Stimulated activated CD8-positive, alpha-beta memory T cell treated with anti-CD3 and anti-CD28 coated beads, Interleukin-2, amount 100 ng/mL, for 1 hour (primary cell): ENCODE measurements at regions not wholly inside any gene's neighbourhood (a gene's known extent, or its start where the extent isn't known, plus 50 kb on each side); places are given as distances from the start of the nearest gene placed in this dataset.
A peak's percentile ranks its signal among the peaks of the same experiment; 100 is the strongest.
"Not testable (repeated sequence)": the region's sequence is repeated elsewhere in the genome, so short reads cannot be mapped to it uniquely, and the experiment has no call there.

Source experiments
- DNase-seq, 2 donors: peaks; one replicate each; pipeline ENCODE4 v3.0.0-alpha.2; 2020; ENCODE audit warnings: low read depth in 2 of 2

DNA sequence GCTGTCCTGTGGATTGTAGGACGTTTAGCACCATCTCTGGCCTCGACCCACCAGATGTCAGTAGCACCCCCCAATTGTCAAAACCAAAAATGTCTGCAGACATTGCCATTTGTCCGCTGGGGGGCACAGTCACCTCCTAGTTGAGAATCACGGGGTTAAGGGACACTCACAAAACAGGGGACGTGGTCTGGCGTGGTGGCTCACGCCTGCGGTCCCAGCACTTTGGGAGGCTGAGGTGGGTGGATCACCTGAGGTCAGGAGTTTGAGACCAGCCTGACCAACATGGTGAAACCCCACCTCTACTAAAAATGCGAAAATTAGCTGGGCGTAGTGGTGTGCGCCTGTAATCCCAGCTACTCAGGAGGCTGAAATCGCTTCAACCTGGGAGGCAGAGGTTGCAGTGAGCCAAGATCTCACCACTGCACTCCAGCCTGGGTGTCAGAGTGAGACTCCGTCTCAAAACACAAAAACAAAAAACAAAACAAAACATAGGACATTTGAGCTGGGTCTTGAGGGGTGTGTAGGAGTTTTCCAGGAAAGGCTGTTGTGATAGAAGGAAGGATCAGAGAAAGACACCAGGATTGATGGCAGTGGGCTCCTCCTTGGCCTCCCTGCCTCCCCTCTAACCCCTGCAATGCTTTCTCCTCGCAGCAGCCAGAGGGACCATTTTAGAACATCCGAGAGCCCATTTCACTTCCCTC is 171.8 kb upstream of the GSE1 start:
- no peak for DNase-seq

DNA sequence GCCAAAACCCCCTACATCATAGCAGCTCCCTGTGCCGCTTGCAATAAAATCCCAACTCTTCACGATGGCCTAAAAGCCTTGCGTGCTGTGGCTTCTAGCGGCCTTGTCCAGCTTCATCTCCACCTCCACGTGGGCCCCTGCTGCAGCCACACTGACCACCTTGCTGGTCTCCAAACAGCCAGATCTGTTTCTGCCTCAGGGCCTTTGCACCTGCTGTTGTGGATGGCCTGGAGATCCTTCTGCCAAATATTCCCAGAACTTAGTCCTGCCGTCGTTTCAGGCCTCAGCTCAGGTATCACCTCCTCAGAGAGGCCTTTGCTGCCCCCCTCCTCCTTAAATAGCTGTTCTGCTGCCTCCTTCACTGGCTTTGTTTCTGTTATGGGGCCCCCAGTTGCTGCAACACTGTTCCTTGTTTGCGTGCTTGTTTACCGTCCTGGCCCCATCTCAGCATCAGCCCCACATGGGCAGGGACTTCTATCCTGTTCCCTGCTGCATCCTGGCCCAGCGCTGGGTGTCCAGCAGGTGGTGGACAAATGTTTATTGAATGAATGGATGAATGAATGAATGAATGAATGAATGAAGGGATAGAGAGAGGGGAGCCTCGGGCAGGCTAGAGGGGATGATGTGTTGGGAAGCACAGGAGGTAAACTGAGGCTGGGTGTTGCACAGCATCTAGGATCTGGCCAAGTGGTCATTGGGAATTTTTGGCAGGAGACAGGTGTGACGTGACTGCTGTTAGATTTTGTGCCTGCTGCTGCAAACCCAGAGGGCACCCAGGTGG is 171.0 kb upstream of the GSE1 start:
- DNase-seq: no peak

DNA sequence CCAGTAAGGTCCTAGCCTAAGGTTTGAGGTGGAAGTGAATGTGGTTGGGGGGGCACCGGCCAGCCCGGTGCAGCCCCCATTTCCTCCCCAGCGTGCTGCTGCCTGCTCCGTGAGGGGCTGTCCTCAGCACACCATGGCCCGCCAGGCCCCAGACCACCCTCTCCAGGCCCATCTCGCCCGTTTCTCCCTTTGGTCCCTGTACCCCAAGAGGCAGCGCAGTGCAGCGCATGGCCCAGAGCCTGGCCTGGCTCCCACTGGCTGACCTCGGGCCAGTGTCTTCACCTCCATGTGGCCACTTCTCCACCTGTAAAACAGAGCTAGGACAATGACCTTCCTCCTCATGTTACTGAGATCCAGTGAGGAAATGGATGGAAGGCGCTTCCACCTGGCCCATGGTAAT is 170.0 kb upstream of the GSE1 start:
- DNase-seq: no peak

DNA sequence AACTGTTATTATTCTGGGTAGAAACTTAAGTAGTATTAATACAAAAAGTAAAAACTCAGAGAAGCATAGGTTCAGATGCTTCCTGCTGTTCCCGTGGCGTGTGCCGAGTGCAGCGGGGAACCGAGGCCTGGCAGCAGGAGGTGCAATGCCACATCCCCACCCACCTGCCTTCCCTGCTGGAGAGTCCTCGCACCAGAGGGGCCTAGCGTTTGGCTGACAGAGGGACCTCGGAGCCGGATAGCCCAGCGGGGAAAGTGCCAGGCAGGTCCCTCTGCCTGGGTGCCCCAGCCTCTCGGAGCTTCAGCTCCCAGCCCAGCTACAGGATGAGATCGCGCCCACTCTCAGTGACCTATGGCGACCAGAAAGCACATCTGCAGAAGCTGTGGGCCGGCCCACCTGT is 169.6 kb upstream of the GSE1 start:
- no peak for DNase-seq

DNA sequence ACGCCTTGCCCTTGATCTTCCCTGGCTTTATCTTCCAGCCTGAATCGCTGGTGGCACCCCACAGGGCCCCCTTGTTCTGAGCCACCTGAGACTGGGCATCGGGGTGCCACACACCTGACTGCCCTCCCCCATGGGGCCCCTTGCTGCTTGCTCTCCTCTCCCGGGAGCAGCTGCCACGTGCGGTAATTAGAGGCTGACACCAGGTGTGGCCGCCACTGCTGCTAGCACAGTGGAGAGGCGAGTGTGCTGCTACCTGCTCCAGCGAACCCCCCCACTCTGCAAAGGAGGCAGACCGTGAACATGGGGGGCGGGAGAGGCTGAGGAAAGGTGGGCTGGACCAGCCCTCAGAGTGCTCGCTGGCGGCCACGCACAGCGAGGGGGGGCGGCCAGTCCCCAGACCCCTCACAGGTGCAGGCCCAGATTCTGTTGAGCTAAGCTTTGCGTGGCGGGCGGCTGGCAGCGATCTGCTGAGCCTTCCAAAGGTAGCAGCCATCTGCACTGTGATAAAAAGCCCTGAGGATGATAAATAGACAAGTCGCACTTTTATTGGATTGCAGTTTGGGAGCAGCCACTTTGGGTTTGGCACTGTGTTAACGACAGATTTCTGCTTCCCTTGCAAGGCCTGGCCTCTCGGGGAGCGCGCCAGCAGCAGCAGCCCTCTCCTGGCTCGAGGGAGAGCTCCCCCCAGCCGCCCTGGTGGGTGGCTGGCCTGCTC is 167.9 kb upstream of the GSE1 start:
- no peak for DNase-seq

DNA sequence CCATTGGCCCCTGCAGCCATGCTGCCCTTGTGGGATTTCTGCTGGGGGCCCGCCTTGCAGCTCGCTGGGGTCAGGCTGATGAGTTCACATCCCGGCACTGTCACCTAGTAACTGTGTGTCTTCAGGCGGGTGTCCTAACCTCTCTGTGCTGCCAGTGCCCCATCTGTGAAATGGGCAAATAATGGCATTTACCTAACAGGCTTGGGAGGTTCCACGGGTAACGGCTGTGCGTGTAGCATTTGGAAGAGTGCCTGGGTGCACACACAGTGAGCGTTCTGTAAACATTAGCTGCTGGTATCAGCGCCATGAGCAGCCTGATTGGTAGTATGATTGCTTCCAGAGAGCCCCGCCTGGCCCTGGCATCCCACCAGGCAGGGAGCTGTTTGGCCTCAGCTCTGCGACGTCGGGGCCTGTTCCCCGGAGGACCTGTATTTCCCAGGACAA is 167.3 kb upstream of the GSE1 start:
- no peak for DNase-seq

DNA sequence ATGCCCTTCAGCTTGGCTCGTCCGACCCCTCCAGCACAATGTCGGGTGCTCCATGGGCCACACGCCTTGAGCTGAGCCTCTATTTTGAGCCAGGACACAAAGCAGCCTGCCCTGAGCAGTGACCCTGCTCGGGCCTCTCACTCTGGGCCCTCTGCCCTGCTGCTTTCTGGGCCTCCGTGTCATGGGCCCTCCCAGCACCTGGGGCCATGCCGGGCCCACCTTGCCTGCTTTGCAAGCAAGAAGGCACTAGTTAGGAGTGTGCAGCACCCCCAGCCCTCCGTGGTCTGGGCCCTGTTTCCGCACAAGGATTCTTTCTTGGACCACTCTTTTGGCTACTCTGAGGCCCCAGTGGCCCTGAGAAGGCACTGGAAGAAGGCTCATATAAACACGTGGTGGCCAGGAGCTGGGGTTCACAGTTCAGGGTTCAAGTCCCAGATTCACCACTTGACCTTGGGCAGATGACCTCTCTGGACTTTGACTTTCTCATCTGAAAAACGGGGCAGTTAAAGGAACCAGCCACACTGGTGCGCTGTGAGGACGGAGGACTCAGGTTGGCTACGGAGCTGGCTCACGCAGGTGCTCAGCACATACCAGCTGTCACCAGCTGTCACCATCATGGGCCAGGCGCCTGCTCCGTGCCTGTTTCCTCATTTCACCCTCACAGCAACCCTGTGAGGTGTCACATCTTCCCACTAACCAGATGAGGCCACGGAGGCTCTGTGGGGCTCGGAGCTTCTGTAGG is 166.0 kb upstream of the GSE1 start:
- DNase-seq: no peak

DNA sequence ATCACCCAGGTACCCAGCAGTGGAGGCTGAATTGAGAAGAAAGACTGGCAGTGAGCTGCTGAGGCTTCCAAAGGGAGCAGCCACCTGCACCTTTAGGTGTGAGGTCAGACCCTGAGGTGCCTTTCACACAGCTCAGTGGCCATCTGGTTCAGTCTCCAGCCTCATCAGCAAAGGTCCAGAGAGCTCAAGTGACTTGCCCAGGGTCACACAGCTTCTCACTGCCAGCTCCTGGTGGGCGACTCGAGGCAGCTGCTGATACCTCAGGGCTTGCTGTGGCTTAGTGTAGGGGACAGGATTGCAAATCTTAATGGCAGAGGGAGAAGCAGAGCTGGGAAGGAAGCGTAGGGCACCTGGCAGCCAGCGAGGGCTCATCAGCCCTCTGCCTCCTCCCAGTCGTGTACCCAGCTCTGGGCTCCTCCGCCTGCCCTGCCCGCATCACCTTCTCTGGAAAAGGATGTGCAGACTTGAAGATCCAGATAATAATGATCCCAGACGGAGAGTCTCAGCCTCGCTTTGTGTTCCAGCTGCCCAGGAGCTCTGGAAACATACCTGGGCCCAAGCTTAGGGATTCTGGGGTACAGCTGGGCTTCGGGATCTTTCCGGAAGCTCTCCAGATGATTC is 165.3 kb upstream of the GSE1 start:
- no peak for DNase-seq

DNA sequence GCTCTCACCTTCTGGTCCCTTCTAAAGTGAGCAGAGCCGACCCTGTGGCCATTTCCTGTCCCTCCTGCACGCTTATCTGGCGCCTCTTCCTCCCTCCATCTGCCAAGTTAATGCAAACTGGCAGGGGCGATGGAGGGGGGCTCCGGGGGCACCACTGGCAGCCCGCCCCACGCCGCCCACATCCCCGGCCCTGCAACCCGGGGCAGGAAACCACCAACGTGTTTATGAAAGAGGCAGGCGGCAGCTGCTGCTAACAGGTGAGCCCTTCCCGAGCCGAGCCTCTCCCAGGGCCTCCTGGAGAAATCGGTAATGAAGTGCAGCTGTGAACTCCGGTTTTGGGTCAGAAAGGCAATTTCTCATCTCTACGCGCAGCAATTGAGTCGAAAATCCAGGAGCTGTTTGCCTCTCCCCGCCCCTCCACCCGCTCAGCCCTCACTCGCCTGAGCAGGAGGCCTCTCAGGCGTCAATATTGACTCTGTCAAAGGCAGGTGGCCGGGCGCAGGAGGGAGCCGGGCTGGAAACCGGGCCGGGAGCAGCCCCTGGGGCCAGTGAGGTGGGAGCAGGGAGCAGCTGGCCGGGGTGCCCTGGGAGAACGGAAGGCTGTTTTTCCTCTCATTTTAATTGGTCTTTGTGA is 164.4 kb upstream of the GSE1 start:
- peak; percentile 18 to 21 for DNase-seq

DNA sequence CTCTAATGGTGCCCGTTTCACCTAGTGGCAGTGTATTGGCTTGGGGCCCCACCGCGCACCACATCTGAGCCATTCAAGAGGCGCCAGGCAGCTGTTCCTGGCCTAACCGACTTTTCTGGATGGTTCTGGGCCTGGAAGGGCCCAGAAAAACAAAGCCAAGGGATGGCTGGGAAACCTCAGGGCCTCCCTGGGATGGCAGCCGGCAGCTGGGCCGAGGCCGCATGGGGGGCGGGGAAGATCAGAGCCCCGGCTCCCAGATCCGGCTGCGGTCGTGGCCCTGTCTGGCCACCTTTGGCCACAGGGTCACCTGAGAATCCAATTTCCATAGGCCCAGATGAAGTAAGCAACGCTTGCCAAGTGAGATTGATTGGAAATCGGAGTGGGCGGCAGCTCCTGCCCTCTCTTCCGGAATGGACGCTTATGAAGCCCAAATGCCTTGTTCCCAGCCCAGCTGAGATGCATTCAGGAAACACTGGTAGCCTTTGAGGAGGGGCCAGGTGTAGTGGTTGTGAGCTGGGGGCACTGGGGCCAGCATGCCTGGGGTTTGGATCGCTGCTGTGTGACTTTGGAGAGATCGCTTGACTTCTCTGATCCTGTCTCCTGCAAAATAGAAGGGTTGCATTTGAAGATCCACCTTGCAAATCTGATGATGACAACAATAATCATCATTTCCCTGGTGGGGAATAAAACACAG is 163.8 kb upstream of the GSE1 start:
- no peak for DNase-seq

DNA sequence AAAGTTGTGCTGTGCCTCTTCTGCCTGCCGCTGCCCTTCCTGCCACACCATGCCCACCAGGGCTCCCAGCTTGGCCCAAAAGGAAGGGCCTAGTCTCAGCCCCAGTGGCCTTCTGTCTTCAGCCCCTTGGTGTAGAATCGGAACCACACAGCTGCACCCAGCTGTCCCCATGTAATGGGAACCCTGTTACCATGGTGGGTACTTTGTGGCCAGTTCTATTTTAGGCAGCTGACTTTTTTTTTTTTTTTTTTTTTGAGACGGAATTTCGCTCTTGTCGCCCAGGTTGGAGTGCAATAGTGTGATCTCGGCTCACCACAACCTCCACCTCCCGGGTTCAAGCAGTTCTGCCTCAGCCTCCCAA is 163.3 kb upstream of the GSE1 start:
- DNase-seq: no peak

DNA sequence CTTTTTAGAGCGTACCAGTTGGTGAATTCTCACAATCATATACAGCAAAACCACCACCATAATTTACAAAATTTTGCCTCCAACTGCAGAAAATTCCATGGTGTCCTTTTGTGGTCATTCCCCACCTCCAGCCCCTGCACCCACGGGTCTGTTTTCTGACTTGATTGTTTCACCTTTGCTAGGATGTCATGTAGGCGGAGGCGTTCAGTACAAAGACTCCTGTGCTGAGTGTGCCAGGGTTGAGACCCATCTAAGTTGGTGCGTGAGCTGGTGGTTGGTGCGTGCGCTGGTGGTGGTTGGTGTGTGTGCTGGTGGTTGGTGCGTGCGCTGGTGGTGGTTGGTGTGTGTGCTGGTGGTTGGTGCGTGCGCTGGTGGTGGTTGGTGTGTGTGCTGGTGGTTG is 162.0 kb upstream of the GSE1 start:
- DNase-seq: not testable (repeated sequence)

DNA sequence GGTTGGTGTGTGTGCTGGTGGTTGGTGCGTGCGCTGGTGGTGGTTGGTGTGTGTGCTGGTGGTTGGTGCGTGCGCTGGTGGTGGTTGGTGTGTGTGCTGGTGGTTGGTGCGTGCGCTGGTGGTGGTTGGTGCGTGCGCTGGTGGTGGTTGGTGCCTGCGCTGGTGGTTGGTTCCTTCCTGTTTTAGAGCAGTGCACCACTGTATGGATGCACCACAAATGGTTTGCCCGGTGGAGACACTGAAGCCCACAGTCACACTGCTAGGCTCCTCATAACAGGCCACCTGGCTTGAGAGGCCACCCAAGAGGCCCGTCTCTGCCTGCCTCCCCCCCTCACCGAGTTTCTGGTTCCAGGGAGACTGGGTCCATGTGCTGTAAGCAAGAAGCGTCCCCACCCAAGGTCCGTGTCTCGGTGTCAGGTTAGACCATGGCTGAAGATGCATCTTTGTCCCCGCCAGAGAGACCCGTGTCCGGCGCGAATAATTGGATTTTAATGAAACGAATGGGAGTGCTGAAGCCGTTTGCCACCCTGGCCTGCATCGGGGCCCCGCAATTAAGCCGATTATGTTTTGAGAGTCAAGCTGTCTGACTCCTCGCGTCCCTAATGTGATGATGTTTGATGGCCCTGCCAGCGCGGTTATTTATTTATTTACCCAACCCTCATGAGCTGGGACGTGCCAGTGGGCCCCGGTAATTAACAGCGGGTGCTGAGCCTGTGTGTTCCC is 161.3 kb upstream of the GSE1 start:
- DNase-seq: no peak

DNA sequence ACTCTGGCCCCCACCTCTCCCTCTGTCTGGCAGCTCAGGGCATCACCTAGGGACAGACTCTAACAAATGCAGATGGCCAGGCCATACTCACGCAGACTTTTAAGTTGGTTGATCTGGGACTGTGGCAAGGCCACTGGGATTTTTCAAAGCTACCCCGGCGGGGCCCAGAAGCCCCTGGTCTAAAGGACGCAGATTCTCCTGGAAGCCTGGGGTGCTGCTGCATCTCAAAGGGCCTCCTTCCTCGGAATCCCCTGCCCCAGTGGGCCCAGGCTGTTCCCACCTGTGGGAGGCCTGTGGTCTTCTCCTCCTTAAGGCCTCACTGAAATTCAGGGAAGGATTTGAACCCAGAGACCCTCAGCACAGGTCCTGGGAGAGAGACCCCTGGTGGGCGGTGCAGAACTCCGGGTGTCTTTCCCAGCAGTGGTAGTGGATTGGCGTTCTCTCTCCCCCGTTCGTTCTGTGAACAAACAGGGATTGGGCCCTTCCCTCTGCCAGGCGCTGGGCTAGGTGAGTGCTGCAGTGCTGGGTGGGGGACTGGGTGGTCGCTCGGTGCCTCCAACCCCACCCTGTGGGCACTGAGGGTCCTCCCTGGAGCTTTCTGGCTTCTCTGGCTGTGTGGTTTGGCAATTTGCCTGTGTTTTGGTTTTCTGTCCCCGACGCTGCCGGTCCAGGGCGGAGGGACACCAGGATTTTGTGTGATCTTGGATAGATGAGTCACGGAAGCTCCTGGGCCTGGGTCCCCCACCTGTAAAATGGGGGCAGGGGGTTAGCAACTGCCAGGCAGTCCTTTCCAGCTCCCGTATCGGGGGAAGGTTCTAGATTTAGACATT is 160.5 kb upstream of the GSE1 start:
- DNase-seq: no peak

DNA sequence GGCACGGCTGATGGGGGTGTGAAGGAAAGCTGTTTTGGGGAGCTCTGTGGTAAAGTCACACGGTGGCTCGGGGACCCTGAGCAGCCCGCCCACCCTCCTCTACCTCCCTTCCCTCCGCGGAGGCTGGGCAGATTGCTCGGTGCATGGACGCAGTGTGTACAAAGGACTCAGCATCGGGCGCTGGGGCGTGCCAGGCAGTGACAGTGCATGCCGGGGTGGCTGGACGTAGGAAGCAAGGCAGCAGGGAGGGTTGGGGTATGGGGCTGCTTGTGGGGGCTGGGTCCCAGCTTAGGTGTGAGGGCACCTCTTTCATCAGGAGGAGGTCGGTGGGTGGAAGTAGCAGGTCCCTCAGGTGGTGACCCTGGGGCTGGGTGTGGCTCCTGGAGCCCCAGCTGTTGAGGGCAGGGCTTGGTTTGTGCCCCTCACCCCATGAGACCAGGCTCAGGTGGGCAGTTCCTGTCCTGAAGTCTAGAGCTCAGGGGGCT is 159.9 kb upstream of the GSE1 start:
- DNase-seq: no peak

DNA sequence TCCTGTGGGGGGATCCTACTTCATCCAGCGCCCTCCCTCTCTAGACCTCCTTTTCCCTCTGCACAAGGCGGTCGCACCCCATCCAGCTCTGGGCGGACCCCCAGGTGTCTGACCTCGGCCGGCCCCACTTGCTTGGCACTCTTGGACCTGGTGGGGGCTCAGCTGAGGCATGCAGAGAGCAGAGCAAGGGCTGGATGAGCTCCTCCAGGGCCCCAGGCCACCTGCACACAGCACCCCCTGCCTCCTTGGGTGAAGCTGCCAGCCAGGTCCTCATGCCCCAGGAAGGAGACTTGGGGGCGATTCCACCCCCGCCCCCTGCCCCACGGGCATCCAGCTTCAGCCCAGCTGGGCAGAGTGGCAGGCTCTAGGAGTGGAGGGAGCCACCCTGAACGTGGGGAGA is 159.4 kb upstream of the GSE1 start:
- DNase-seq: no peak

DNA sequence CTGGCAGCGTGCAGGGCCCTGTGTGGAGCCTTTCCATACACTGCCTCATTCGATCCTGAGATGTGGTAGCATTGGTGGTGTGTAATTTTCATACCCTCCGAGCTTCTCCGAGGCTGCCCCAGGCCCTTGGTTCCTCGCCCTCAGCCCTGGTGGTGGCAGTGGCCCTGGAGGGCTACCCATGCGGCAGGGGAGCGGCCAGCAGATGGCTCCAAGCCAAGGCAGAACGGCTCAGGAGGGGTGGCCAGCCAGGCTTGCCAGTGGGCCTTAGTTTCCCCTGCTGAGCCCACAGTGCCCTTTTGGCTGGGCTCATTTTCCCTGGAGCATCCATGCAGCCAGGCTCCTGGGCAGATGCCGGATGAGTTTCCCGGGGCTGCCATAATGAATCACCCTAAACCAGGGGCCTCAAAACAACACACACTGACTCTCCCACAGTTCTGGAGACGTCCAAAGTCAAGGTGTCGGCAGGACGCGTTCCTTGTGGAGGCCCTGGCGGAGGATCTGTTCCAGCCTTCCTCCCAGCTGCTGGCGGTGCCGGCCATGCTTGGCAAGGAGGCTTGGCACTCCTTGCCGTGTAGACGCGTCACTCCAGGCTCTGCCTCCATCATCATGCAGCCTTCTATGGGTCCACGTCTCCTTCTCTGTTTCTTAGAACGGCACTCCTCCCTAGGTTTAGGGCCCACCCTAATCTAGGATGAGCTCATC is 158.8 kb upstream of the GSE1 start:
- no peak for DNase-seq

DNA sequence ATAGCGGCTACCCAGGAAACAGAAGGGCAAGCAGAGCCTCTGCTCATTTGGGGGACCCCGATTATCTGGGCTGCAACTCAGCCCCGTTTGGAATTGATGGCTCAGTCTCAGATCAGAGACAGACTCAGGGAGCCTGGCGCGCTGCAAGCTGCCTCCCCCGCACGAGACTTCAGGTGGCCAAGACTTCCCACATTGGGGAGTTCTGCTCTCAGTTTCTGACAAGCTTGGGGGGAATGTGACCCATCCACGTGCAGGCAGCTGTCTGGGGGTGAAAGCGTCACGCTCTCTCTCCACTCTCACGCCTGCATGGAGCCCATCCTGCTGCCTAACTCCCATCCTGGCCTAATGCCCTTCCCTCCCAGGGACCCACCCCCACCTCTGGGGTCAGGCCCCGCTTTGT is 157.6 kb upstream of the GSE1 start:
- no peak for DNase-seq
